Right lobe of liver (tissue), 6 donors: ENCODE measurements at regions not wholly inside any gene's neighbourhood (a gene's known extent, or its start where the extent isn't known, plus 50 kb on each side); places are given as distances from the start of the nearest gene placed in this dataset.

ENCODE experiments used
- ATAC-seq, 4 donors: fragments of 200-7000 bp; cut with Tn5 transposase; one replicate each; pipeline ENCODE4 v1.9.1; 2020; ENCODE audit warnings: mild to moderate bottlenecking in 4 of 4, moderate library complexity in 4 of 4
- DNase-seq, 3 donors: peaks; one replicate each; pipeline ENCODE4 v3.0.0-alpha.2; 2020
- H3K27ac ChIP-seq, 3 donors: fragments of 200-600 bp; one replicate each; pipeline ENCODE4 v1.8.0; 2022
- H3K27me3 ChIP-seq, 2 donors: fragments of 200-600 bp; one replicate each; pipeline ENCODE4 v1.8.0; 2022
- H3K36me3 ChIP-seq, 4 donors: fragments of 200-600 bp; sonication (generic) in 1 of 4; one replicate each; pipeline versions ENCODE4 v1.5.1 to v1.8.0; 2017 to 2022; ENCODE audit warnings: control low read depth in 1 of 4
- H3K4me1 ChIP-seq, 4 donors: fragments of 200-600 bp; sonication (generic) in 1 of 4; one replicate each; pipeline versions ENCODE4 v1.5.1 to v1.8.0; 2017 to 2022; ENCODE audit warnings: control low read depth in 1 of 4
- H3K4me3 ChIP-seq, 3 donors: fragments of 200-600 bp; one replicate each; pipeline ENCODE4 v1.8.0; 2022
- H3K9me3 ChIP-seq, 4 donors: fragments of 200-600 bp; sonication (generic) in 1 of 4; one replicate each; pipeline versions ENCODE4 v1.5.1 to v1.8.0; 2017 to 2022; ENCODE audit warnings: control low read depth in 1 of 4
- POLR2A ChIP-seq: fragments of 450-650 bp; IDR thresholded peaks from one replicate; pipeline ENCODE4 v1.6.1; 2017; ENCODE audit warnings: antibody characterized with exemption, mild to moderate bottlenecking
- WGBS: methylation state at CpG from one replicate; pipeline ENCODE4 v1.1.6; 2018; ENCODE audit warnings: low coverage, low lambda C conversion rate; ENCODE audit not compliant: insufficient coverage; ENCODE audit errors: missing lambda C conversion rate; 5-methylcytosine and 5-hydroxymethylcytosine counted together
- intact Hi-C, 2 donors: fragments of 100-400 bp; cut with DNase I; formaldehyde crosslinking; loops; one replicate each; pipeline versions ENCODE4 v1.11.2 to v1.14.1; 2022
- TF ChIP-seq, protein P1 (sequence below), 4 donors: fragments of 200-600 bp in 3 of 4; fragments of 450-650 bp in 1 of 4; IDR thresholded peaks; one replicate each; pipeline versions ENCODE4 v1.5.1 to v1.8.0; 2016 to 2022; ENCODE audit warnings: antibody characterized with exemption in 4 of 4, mild to moderate bottlenecking in 2 of 4
- donor health status: DM: no; HTN: yes; CAD: no.
- donor health status: DM: no; HTN: no; CAD: no.
- donor health status: DM: no; HTN: no; CAD: no.
- donor health status: DM: no; HTN: yes; CAD: no.
- donor health status: DM: no; HTN: yes; CAD: no.

DNA sequence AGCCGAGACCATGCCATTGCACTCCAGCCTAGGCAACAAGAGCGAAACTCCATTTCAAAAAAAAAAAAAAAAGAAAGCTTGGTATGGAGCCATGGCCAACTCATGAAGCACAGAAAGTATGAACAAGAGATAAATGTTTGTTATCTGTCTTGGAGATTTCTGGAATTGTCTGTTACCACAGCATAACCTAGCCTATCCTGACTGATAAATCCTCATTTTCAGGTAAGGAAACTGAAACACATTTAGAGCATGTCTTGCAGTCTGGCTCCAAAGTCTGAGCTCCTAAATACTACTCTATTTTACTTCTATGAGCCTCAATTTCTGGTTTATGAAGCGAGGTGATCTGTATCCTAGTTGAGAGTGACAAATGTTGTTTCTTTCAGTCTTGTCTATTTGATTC is 68.3 kb upstream of the SLC44A1 start:
- no peak overlapping the region for H3K27ac ChIP-seq
- no peak for ATAC-seq
- intact Hi-C loops = no loop called here
- no peak overlapping the region for H3K4me3 ChIP-seq
- WGBS = 93% methylated on average over 3 of the region's 3 CpGs
- H3K27me3 ChIP-seq = no peaks in the 10 kb centered on the region
- H3K9me3 ChIP-seq = no peaks in the 10 kb centered on the region
- no peaks in the 10 kb centered on the region for H3K36me3 ChIP-seq
- DNase-seq = no peak
- no peaks in the 10 kb centered on the region for H3K4me1 ChIP-seq
- TF ChIP-seq, protein P1, sequence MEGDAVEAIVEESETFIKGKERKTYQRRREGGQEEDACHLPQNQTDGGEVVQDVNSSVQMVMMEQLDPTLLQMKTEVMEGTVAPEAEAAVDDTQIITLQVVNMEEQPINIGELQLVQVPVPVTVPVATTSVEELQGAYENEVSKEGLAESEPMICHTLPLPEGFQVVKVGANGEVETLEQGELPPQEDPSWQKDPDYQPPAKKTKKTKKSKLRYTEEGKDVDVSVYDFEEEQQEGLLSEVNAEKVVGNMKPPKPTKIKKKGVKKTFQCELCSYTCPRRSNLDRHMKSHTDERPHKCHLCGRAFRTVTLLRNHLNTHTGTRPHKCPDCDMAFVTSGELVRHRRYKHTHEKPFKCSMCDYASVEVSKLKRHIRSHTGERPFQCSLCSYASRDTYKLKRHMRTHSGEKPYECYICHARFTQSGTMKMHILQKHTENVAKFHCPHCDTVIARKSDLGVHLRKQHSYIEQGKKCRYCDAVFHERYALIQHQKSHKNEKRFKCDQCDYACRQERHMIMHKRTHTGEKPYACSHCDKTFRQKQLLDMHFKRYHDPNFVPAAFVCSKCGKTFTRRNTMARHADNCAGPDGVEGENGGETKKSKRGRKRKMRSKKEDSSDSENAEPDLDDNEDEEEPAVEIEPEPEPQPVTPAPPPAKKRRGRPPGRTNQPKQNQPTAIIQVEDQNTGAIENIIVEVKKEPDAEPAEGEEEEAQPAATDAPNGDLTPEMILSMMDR (IDR thresholded peaks at IDR 0.05) = no peak
- no peak for TF ChIP-seq POLR2A

DNA sequence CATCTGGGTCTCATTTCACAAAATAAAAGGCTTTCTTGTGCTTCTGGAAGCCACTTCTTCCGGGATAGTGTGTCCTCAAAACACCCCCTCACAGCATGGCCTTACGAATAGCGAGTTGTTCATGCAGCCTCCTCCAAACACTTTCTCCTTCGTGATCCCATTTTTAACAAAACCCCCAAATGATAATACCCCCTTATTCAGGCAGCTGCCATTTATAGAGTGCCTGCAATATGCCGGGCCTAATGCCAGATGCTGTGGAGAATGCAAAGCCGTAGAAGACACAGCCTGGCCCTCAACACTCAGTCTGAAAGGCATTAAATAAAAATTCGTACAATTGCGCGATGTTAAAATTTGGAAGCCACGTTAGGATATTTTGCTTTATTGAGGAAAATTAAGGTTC is 66.4 kb upstream of the SLC44A1 start:
- no peak for ATAC-seq
- Histone ChIP-seq H3K4me3 (no peak overlapping the region), H3K27me3 (no peaks in the 10 kb centered on the region), H3K4me1 (no peaks in the 10 kb centered on the region), H3K27ac (no peak overlapping the region), H3K9me3 (no peaks in the 10 kb centered on the region), H3K36me3 (no peaks in the 10 kb centered on the region)
- intact Hi-C loops = no loop called here
- DNase-seq = no peak
- WGBS = 91% methylated on average over 10 of the region's 10 CpGs
- no peak for TF ChIP-seq POLR2A

DNA sequence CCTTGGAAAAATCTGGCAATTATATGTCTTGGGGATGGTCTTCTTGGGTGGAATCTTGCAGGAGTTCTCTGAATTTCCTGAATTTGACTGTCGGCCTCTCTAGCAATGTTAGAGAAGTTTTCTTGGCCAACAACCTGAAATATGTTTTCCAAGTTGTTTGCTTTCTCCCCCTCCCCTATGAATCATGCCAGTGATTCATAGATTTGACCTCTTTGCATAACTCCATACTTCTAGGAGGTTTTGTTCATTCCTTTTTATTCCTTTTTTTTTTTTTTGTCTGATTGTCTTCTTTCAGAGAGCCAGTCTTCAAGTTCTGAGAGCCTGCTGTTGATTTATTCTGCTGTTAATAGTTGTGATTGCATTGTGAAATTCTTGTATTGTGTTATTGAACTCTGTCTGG is 56.7 kb upstream of the SLC44A1 start:
- no peak overlapping the region for H3K4me3 ChIP-seq
- no peak for TF ChIP-seq POLR2A
- TF ChIP-seq, protein P1 (IDR thresholded peaks at IDR 0.05) = no peak
- no peaks in the 10 kb centered on the region for H3K27me3 ChIP-seq
- no peak for DNase-seq
- no peak for ATAC-seq
- H3K27ac ChIP-seq = no peak overlapping the region
- 50% methylated on average over 1 of the region's 1 CpG for WGBS
- H3K36me3 ChIP-seq = no peaks in the 10 kb centered on the region
- no peaks in the 10 kb centered on the region for H3K9me3 ChIP-seq
- peaks cover 0 to 12% (median 4%) of the 10 kb centered on the region in 4 donors for H3K4me1 ChIP-seq
- intact Hi-C loops = no loop called here

DNA sequence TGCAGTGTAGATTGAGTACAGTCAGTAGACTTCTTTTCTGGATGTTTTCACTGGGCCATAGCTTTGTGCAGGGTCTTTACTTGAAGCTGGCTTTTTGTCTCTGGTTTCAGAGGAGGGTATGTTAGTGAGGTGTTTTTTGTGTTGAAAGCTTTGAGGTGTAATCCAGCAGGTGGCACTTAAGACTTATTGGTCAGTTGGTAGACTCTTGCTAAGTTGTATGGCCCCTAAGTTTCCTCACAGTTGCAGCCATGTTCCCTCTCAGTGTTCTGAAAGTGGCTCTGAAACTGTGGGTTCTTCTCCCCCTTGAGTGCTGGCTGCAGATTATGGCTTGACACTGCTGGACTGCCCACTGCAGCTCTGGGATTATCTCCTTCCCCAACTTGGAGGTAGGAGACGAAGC is 55.7 kb upstream of the SLC44A1 start:
- DNase-seq = no peak
- H3K4me1 ChIP-seq = peaks cover 0 to 17% (median 4%) of the 10 kb centered on the region in 4 donors
- intact Hi-C loops = no loop called here
- ATAC-seq = peak in 3 of 4 donors; percentile 36 to 53 (median 47)
- H3K27ac ChIP-seq = no peak overlapping the region
- TF ChIP-seq POLR2A = no peak
- TF ChIP-seq, protein P1 (IDR thresholded peaks at IDR 0.05) = peak in 3 of 4 donors; percentile 19 to 39 (median 23)
- no peaks in the 10 kb centered on the region for H3K36me3 ChIP-seq
- no peaks in the 10 kb centered on the region for H3K27me3 ChIP-seq
- H3K4me3 ChIP-seq = no peak overlapping the region
- H3K9me3 ChIP-seq = no peaks in the 10 kb centered on the region
- WGBS = no CpG with 5 or more reads among the region's 1 CpG

DNA sequence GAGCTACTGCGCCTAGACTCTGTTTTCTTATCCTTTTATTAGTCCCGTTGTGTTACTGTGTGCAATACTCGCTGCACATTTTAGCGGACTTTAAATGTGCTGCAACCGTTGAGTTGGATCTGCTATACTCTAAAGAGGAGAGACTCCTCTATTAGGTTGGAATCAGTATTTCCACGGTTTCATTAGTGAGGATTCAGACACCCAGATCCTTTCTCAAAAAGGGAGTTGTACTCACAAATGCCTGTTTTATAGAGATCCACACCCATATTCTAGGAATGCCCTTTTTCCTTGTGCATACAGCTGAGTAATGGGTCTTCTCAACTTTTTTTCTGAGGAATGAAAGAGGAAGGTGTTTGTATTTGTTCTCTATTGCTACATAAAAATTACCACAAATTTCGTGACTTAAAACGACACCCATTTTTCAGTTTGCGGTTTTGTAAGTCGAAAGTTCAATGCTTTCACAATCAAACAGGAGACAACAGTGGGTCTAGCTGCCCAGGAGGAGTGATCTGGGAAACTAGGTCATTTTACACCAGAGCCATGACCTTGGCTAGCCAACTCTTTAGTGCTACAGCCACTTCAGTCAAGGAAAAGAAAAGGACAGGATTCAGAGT is 52.8 kb upstream of the SLC44A1 start:
- ATAC-seq = peak; percentile 91 to 95 (median 94)
- TF ChIP-seq, protein P1 (IDR thresholded peaks at IDR 0.05) = no peak
- TF ChIP-seq POLR2A = peak; percentile 17
- Histone ChIP-seq H3K27me3 (no peaks in the 10 kb centered on the region), H3K4me3 (peak overlapping the region in 2 of 3 donors; percentile 17 to 18), H3K4me1 (peaks cover 0 to 27% (median 4%) of the 10 kb centered on the region in 4 donors), H3K27ac (peak overlapping the region; percentile 63 to 83 (median 68)), H3K9me3 (no peaks in the 10 kb centered on the region), H3K36me3 (no peaks in the 10 kb centered on the region)
- peak in 1 of 3 donors; percentile 78 for DNase-seq
- intact Hi-C loops = no loop called here
- WGBS = 31% methylated on average over 10 of the region's 10 CpGs
